Vagina (tissue), 2 donors: ENCODE measurements at regions not wholly inside any gene's neighbourhood (a gene's known extent, or its start where the extent isn't known, plus 50 kb on each side); places are given as distances from the start of the nearest gene placed in this dataset.

ENCODE experiments used
- CTCF ChIP-seq, 3 experiments: fragments of 450-650 bp in 2 of 3; fragments of 200-600 bp in 1 of 3; sonication (generic) in 1 of 3; IDR thresholded peaks; one replicate each; pipeline ENCODE4 v1.5.1; 2017 to 2019; ENCODE audit warnings: antibody characterized with exemption in 3 of 3, mild to moderate bottlenecking in 2 of 3, moderate library complexity in 2 of 3
- POLR2A ChIP-seq, 2 donors: fragments of 450-650 bp; IDR thresholded peaks; one replicate each; pipeline ENCODE4 v1.6.1; 2017; ENCODE audit warnings: antibody characterized with exemption in 2 of 2, mild to moderate bottlenecking in 2 of 2, moderate library complexity in 2 of 2
- POLR2AphosphoS5 ChIP-seq, 2 donors: sonication (generic); formaldehyde crosslinking; IDR thresholded peaks; one replicate each; pipeline ENCODE4 v1.9.0; 2017; ENCODE audit warnings: antibody characterized with exemption in 2 of 2, mild to moderate bottlenecking in 2 of 2, low read depth in 1 of 2; ENCODE audit not compliant: insufficient read depth in 1 of 2

GRCh38 chr16:59042301-59042700 lies 308.2 kb upstream of the GOT2 start:
- no peak for TF ChIP-seq CTCF (IDR thresholded peaks at IDR 0.05)
- no peak for TF ChIP-seq POLR2AphosphoS5 (IDR thresholded peaks at IDR 0.05; ENCODE audit: insufficient read depth in 1 of 2, low read depth in 1 of 2)
- no peak for TF ChIP-seq POLR2A (IDR thresholded peaks at IDR 0.05)
